ENCODE measurements at regions not wholly inside any gene's neighbourhood (a gene's known extent, or its start where the extent isn't known, plus 50 kb on each side); places are given as distances from the start of the nearest gene placed in this dataset.

DNA sequence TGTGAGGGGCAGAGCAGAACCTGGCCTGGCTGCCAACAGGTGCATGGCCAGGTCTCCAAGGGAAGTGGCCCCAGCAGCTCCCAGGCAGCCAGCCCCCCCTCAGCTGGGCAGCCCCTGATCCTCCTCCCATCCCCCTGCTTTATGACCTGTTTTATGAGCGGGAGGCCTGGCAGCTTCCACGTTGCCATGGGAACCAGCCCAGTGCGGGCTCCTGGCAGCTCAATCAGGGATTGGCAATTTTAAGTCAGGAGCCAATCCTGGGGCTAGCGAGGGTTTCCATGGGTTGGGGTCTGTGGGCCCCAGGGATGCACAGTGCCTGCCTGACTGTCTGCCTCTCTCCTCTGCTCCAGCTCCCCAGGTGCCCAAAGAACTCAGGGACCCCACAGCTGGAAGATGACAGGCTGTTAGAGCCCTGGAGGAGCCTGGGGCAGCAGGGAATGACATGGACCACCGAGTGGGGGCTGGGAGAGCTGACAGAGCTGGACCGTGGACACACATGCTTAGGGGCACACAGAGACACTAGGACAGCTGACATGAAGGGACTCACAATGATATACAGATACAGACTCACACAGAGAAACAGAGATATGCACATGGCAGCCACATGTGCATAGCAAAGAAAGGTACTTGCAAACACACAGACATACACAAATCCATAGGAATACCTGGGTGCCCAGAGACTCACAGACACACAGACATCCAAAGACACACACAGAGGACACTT, 56.5 kb upstream of the SIRPA start:
- Histone ChIP-seq H3K9me3 (replicated peaks) (no peaks in the 10 kb centered on the region), H3K27me3 (ENCODE audit: low read depth) (peaks cover 15% of the 10 kb centered on the region), H3K4me3 (no peak overlapping the region), H3K4me1 (peaks cover 6% of the 10 kb centered on the region), H3K27ac (replicated peaks) (no peak overlapping the region), H3K36me3 (no peaks in the 10 kb centered on the region)
- TF ChIP-seq, protein P1, sequence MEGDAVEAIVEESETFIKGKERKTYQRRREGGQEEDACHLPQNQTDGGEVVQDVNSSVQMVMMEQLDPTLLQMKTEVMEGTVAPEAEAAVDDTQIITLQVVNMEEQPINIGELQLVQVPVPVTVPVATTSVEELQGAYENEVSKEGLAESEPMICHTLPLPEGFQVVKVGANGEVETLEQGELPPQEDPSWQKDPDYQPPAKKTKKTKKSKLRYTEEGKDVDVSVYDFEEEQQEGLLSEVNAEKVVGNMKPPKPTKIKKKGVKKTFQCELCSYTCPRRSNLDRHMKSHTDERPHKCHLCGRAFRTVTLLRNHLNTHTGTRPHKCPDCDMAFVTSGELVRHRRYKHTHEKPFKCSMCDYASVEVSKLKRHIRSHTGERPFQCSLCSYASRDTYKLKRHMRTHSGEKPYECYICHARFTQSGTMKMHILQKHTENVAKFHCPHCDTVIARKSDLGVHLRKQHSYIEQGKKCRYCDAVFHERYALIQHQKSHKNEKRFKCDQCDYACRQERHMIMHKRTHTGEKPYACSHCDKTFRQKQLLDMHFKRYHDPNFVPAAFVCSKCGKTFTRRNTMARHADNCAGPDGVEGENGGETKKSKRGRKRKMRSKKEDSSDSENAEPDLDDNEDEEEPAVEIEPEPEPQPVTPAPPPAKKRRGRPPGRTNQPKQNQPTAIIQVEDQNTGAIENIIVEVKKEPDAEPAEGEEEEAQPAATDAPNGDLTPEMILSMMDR (IDR thresholded peaks at IDR 0.05; ENCODE audit: borderline replicate concordance): no peak
- no peak for DNase-seq
- intact Hi-C loops (cut with micrococcal nuclease): no loop called here

- intact Hi-C loops (cut with micrococcal nuclease): no loop called here
Measured at GRCh38 chr20:1835186-1836035, 59.8 kb upstream of the SIRPA start.

DNA sequence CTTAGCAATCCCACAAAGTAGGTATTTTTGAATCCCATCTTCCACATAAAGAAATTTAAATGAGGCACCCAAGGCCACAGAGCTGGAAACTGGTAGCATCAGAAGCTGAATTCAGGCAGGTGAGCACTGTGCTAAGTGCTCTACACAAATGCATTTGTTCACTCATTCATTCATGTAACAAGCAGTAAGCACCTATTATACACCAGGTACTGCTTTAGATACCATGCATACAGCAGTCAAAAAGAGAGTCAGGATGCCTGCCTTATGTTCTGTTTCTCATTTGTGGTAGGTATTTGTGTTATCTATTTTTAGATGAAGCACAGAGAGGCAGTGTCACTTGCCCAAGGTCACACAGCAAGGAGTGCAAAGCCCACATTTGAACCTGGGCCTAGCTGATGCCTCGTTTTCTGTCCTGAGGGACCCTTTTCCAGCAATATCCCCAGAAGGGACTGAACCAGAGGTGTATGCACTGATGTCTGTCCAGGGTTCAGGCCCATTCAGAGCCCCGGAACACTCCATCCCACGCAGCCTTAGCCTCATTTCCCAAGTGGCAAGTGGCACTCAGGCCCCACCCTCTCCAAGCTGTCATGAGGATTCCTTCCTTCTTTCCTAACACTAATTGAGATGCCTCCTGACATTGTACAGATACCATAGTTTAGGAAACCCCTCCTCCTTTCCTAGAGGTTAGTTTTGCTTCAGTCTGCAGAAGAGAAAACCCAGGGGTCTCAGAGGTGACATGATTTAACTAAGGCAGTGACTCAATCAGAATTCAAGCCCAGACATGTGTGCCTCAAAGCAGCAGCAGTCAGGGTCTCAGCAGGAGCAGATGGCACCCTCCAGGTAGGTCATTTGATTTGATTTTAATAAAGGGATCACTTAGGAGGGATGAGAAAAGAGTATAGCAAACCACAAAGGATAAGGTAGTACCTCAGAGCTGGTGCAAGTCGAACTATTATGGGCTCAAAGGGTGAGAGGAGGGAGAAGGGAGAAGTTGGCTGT, 61.2 kb upstream of the SIRPA start:
- Histone ChIP-seq H3K9me3 (replicated peaks) (no peaks in the 10 kb centered on the region), H3K27ac (replicated peaks) (no peak overlapping the region), H3K36me3 (no peaks in the 10 kb centered on the region), H3K4me1 (peaks cover 41% of the 10 kb centered on the region), H3K27me3 (ENCODE audit: low read depth) (peaks cover 15% of the 10 kb centered on the region), H3K4me3 (no peak overlapping the region)
- TF ChIP-seq, protein P1 (IDR thresholded peaks at IDR 0.05; ENCODE audit: borderline replicate concordance): no peak
- intact Hi-C loops (cut with micrococcal nuclease): no loop called here
- DNase-seq: no peak

More at GRCh38 chr20:1835186-1836035, 59.8 kb upstream of the SIRPA start:
- Histone ChIP-seq H3K27ac (replicated peaks) (no peak overlapping the region), H3K9me3 (replicated peaks) (no peaks in the 10 kb centered on the region), H3K4me1 (peaks cover 28% of the 10 kb centered on the region), H3K36me3 (no peaks in the 10 kb centered on the region), H3K4me3 (no peak overlapping the region), H3K27me3 (ENCODE audit: low read depth) (peaks cover 15% of the 10 kb centered on the region)
- no peak for DNase-seq
- TF ChIP-seq, protein P1 (IDR thresholded peaks at IDR 0.05; ENCODE audit: borderline replicate concordance): no peak

- Histone ChIP-seq H3K27me3 (ENCODE audit: low read depth) (peaks cover 9% of the 10 kb centered on the region), H3K4me3 (no peak overlapping the region), H3K9me3 (replicated peaks) (no peaks in the 10 kb centered on the region), H3K36me3 (no peaks in the 10 kb centered on the region), H3K4me1 (peaks cover 46% of the 10 kb centered on the region), H3K27ac (replicated peaks) (no peak overlapping the region)
- intact Hi-C loops (cut with micrococcal nuclease): no loop called here
- no peak for DNase-seq
- TF ChIP-seq, protein P1 (IDR thresholded peaks at IDR 0.05; ENCODE audit: borderline replicate concordance): no peak
Measured at GRCh38 chr20:1833216-1833615, 62.0 kb upstream of the SIRPA start.

DNA sequence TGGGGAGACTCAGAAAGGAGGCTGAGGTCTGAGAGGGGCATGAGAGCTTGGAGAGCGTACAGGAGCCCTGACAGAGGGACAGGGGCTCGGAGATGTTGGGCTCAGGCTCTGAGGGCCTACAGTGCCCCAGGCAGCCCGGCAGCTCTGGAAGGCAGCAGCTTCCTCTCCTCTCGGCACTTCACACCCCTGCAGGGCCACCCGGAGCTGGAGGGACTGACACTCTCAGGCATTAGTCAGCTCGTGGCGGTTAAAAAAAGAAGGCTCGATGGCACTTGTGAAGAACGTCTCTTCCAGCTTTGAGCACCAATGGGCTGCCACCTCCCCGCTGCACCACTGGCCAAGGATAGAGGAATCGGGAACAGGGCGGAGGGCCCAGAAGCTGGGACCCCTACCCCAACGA, 62.6 kb upstream of the SIRPA start:
- no peak for DNase-seq
- intact Hi-C loops (cut with micrococcal nuclease): no loop called here
- Histone ChIP-seq H3K4me3 (no peak overlapping the region), H3K36me3 (no peaks in the 10 kb centered on the region), H3K27me3 (ENCODE audit: low read depth) (peaks cover 3% of the 10 kb centered on the region), H3K27ac (replicated peaks) (peak overlapping the region; percentile 57), H3K4me1 (peaks cover 52% of the 10 kb centered on the region), H3K9me3 (replicated peaks) (no peaks in the 10 kb centered on the region)
- TF ChIP-seq, protein P1 (IDR thresholded peaks at IDR 0.05; ENCODE audit: borderline replicate concordance): no peak
